ENCODE measurements at regions not wholly inside any gene's neighbourhood (a gene's known extent, or its start where the extent isn't known, plus 50 kb on each side); places are given as distances from the start of the nearest gene placed in this dataset.

DNA sequence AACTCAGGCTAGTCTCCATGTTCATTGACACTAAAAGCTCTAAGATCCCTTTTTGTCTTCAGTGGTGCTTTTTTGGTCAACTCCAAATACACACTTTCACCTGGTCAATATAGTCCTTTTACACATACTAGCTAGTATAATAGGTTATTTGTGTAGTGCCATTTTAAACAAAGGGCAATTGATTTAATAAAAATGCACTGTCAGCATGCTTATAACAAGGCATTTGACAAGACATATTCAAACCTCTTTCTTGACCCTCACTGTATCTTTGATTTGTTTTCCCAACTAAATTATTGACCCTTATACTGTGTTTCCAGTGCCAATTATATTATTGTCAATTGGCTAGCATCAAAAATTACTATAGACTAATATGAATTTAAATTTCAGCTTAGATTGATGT lies 1117.6 kb upstream of the DDX18 start:
- TF ChIP-seq, protein P1, sequence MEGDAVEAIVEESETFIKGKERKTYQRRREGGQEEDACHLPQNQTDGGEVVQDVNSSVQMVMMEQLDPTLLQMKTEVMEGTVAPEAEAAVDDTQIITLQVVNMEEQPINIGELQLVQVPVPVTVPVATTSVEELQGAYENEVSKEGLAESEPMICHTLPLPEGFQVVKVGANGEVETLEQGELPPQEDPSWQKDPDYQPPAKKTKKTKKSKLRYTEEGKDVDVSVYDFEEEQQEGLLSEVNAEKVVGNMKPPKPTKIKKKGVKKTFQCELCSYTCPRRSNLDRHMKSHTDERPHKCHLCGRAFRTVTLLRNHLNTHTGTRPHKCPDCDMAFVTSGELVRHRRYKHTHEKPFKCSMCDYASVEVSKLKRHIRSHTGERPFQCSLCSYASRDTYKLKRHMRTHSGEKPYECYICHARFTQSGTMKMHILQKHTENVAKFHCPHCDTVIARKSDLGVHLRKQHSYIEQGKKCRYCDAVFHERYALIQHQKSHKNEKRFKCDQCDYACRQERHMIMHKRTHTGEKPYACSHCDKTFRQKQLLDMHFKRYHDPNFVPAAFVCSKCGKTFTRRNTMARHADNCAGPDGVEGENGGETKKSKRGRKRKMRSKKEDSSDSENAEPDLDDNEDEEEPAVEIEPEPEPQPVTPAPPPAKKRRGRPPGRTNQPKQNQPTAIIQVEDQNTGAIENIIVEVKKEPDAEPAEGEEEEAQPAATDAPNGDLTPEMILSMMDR (IDR thresholded peaks at IDR 0.05; ENCODE audit: control extremely low read depth in 1 of 3, insufficient read depth in 1 of 3, low read depth in 1 of 3, low read length in 3 of 3): no peak
- TF ChIP-seq CREB1 (IDR thresholded peaks at IDR 0.05) (no peak), RAD21 (IDR thresholded peaks at IDR 0.05 in 1 of 2, conservative IDR thresholded peaks at IDR 0.05 in 1 of 2; ENCODE audit: low read depth in 2 of 2, low read length in 2 of 2) (no peak)
- TF ChIP-seq, protein P2, sequence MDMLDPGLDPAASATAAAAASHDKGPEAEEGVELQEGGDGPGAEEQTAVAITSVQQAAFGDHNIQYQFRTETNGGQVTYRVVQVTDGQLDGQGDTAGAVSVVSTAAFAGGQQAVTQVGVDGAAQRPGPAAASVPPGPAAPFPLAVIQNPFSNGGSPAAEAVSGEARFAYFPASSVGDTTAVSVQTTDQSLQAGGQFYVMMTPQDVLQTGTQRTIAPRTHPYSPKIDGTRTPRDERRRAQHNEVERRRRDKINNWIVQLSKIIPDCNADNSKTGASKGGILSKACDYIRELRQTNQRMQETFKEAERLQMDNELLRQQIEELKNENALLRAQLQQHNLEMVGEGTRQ (IDR thresholded peaks at IDR 0.05; ENCODE audit: low read length): no peak
